ENCODE measurements at regions not wholly inside any gene's neighbourhood (a gene's known extent, or its start where the extent isn't known, plus 50 kb on each side); places are given as distances from the start of the nearest gene placed in this dataset.
"Not testable (repeated sequence)": the region's sequence is repeated elsewhere in the genome, so short reads cannot be mapped to it uniquely, and the experiment has no call there.

DNA sequence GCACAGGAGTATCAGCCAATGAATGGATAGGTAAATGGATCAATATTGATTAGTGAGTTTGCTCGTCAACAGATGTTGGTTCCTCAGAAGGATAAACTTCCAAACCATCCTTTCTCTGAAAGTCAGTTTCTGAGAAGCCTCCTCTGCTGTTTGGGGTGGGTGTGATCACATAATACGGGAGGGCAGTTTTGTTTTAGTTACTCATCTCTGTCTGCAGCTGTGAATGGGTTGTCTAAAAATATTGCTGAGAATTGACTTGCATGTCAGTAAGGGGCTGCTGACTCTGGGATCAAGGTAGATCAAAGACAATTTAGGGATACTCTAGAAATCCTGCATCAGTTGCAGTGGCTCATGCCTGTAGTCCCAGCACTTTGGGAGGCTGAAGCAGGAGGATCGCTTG is 390.8 kb upstream of the AMELY start:
- intact Hi-C loops (cut with micrococcal nuclease) = no loop called here
- no peak for TF ChIP-seq CTCF (IDR thresholded peaks at IDR 0.05; ENCODE audit: borderline replicate concordance)
- DNase-seq = no peak

GRCh38 chrY:7299960-7300359 is 388.4 kb upstream of the AMELY start:
- Histone ChIP-seq H3K4me3 (no peak overlapping the region), H3K27ac (replicated peaks) (peak overlapping the region; percentile 2), H3K9me3 (replicated peaks) (no peaks in the 10 kb centered on the region), H3K27me3 (ENCODE audit: low read depth) (no peaks in the 10 kb centered on the region), H3K36me3 (peaks cover 8% of the 10 kb centered on the region), H3K4me1 (peaks cover 13% of the 10 kb centered on the region)
- no peak for TF ChIP-seq CTCF (IDR thresholded peaks at IDR 0.05; ENCODE audit: borderline replicate concordance)
- DNase-seq = no peak
- intact Hi-C loops (cut with micrococcal nuclease) = no loop called here

More for the DNA sequence above, 390.8 kb upstream of the AMELY start:
- H3K27me3 ChIP-seq (ENCODE audit: low read depth) = no peaks in the 10 kb centered on the region
- H3K27ac ChIP-seq (replicated peaks) = no peak overlapping the region
- H3K9me3 ChIP-seq (replicated peaks) = no peaks in the 10 kb centered on the region
- peaks cover 13% of the 10 kb centered on the region for H3K4me1 ChIP-seq
- peaks cover 19% of the 10 kb centered on the region for H3K36me3 ChIP-seq
- no peak overlapping the region for H3K4me3 ChIP-seq

DNA sequence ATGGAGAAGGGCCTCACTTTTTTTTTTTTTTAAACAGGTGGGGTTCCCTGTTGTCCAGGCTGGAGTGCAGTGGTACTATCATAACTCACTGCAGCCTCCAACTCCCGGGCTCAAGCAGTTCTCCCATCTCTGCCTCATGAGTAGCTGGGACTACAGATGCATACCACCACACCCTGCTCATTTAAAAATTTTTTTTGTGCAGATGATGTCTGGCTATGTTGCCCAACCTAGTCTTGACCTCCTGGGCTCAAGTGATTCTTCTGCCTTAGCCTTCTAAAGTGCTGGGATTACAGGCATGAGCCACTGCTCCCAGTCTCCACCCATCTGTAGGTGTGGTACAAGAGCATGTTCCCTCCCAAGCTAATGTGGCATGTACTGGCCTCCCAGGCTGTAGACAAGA is 380.6 kb upstream of the AMELY start:
- Histone ChIP-seq H3K36me3 (no peaks in the 10 kb centered on the region), H3K27me3 (ENCODE audit: low read depth) (no peaks in the 10 kb centered on the region), H3K27ac (replicated peaks) (no peak overlapping the region), H3K4me3 (no peak overlapping the region), H3K9me3 (replicated peaks) (no peaks in the 10 kb centered on the region), H3K4me1 (peaks cover 22% of the 10 kb centered on the region)
- intact Hi-C loops (cut with micrococcal nuclease) = no loop called here
- DNase-seq = no peak
- TF ChIP-seq CTCF (IDR thresholded peaks at IDR 0.05; ENCODE audit: borderline replicate concordance) = no peak

DNA sequence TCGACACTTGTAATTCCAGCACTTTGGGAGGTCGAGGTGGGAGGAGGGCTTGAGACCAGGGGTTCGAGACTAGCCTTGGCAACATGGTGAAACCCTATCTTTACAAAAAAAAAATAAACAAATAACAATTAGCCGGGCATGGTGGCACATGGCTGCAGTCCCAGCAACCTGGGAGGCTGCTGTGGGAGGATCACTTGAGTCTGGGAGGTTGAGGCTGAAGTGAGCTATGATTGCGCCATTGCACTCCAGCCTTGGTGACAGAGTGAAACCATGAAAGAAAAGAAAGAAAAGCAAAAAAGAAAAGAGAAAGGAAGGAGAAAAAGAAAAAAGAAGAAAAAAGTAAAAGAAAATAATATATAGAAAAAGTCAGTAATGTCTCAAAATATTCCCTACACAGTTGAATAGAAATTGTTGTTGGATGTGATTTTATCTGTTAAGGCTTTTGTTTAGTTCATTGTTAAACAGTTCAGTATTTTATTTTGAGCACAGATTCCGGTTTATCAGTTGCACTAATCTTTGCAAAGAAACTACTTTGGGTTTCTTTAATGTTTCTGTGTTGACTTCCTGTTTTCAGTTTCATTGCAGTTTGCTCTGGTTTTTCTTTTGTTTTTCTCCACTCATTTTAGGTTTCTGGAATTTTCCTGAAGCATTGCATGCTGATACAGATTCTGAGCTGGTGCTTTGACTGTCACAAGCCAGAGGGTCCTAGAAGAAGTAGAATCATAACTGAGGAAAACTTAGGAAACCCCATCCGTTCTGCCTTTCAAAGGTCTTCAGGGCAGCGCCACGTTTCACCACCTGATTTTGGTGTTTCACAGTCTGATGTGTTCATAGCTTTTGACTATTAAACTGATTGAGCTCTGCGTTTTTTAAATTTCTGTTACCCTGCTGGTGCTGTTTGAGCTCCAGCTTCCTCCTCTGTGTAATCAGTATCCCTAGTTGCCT is 378.6 kb upstream of the AMELY start:
- TF ChIP-seq CTCF (IDR thresholded peaks at IDR 0.05; ENCODE audit: borderline replicate concordance) = no peak
- Histone ChIP-seq H3K4me1 (peaks cover 22% of the 10 kb centered on the region), H3K9me3 (replicated peaks) (no peaks in the 10 kb centered on the region), H3K36me3 (no peaks in the 10 kb centered on the region), H3K27me3 (ENCODE audit: low read depth) (no peaks in the 10 kb centered on the region), H3K27ac (replicated peaks) (peak overlapping the region; percentile 67), H3K4me3 (no peak overlapping the region)
- intact Hi-C loops (cut with micrococcal nuclease) = no loop called here
- DNase-seq = no peak

DNA sequence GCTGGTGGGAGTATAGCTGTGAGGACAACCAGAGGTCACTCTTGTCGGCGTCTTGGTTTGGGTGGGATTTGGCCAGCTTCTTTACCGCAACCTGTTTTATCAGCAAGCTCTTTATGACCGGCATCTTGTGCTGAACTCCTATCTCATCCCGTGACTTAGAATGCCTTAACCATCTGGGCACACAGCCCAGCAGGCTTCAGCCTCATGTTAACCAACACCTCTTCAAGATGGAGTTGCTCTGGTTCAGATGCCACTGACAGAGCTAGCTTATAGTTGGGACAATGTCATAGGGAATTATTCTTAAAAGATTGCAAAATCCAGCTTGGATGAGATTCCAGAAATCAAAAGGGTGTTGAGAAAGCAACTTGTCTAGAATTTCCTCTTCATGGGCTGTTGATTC is 377.1 kb upstream of the AMELY start:
- H3K27ac ChIP-seq (replicated peaks) = peak overlapping the region; percentile 67
- H3K36me3 ChIP-seq = no peaks in the 10 kb centered on the region
- DNase-seq = peak; percentile 33

DNA sequence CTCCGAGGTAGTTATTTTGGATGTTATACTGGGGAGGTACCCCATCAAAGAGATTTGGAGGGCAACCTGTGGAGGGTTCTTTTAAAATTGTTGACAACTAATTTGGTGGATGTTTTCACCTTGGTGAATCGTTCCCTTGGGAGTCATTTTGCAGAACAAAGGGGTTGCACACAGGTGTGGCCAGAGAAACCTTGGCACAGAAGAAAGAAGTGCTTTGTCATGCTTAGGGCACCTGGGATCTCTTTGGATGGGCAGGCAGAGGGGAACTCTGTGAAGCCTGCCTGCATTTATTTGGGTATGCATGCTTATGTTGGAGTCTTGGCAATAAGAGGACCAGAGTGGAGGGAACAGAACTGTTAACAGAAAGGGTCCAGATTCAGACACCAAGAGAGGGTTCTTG is 376.4 kb upstream of the AMELY start:
- H3K27me3 ChIP-seq (ENCODE audit: low read depth); H3K36me3 ChIP-seq; intact Hi-C loops (cut with micrococcal nuclease); H3K9me3 ChIP-seq (replicated peaks); H3K4me3 ChIP-seq; DNase-seq: not testable (repeated sequence)
- Histone ChIP-seq H3K27ac (replicated peaks) (peak overlapping the region; percentile 67), H3K4me1 (peaks cover 30% of the 10 kb centered on the region)

More for the DNA sequence above, 377.1 kb upstream of the AMELY start:
- Histone ChIP-seq H3K27me3 (ENCODE audit: low read depth) (no peaks in the 10 kb centered on the region), H3K9me3 (replicated peaks) (no peaks in the 10 kb centered on the region), H3K4me3 (no peak overlapping the region), H3K4me1 (peaks cover 23% of the 10 kb centered on the region)
- intact Hi-C loops (cut with micrococcal nuclease) = no loop called here
- no peak for TF ChIP-seq CTCF (IDR thresholded peaks at IDR 0.05; ENCODE audit: borderline replicate concordance)
